Activated CD8-positive, alpha-beta memory T cell treated with anti-CD3 and anti-CD28 coated beads, Interleukin-2, amount 10 ng/mL, durations not matched to agents 7 days and 5 days (primary cell): ENCODE measurements at regions not wholly inside any gene's neighbourhood (a gene's known extent, or its start where the extent isn't known, plus 50 kb on each side); places are given as distances from the start of the nearest gene placed in this dataset.

ENCODE experiments used
- ATAC-seq: fragments of 150-1000 bp; cut with Tn5 transposase; one replicate; pipeline ENCODE4 v1.10.0; 2021; ENCODE audit warnings: moderate library complexity
- CTCF ChIA-PET: fragments of 350-600 bp; sonication (Branson Sonifier 250); formaldehyde crosslinking; loops from one replicate; lab custom pipeline; 2021; ENCODE audit warnings: antibody characterized with exemption; lab: Charles Lee
- DNase-seq: peaks from one replicate; pipeline ENCODE4 v3.0.0-alpha.2; 2020
- H3K27ac Mint-ChIP-seq: one replicate; pipeline ENCODE4 v1.8.0; 2021; ENCODE audit warnings: mild to moderate bottlenecking, mixed read lengths
- H3K27me3 Mint-ChIP-seq: one replicate; pipeline ENCODE4 v1.8.0; 2021; ENCODE audit warnings: mixed read lengths
- H3K36me3 Mint-ChIP-seq: one replicate; pipeline ENCODE4 v1.8.0; 2021; ENCODE audit warnings: mild to moderate bottlenecking, mixed read lengths
- H3K4me1 Mint-ChIP-seq: one replicate; pipeline ENCODE4 v1.8.0; 2021; ENCODE audit warnings: mixed read lengths
- H3K4me3 Mint-ChIP-seq: one replicate; pipeline ENCODE4 v1.8.0; 2021; ENCODE audit warnings: mild to moderate bottlenecking, moderate library complexity, mixed read lengths
- H3K9me3 Mint-ChIP-seq: one replicate; pipeline ENCODE4 v1.8.0; 2022; ENCODE audit warnings: low read depth, mixed read lengths

DNA sequence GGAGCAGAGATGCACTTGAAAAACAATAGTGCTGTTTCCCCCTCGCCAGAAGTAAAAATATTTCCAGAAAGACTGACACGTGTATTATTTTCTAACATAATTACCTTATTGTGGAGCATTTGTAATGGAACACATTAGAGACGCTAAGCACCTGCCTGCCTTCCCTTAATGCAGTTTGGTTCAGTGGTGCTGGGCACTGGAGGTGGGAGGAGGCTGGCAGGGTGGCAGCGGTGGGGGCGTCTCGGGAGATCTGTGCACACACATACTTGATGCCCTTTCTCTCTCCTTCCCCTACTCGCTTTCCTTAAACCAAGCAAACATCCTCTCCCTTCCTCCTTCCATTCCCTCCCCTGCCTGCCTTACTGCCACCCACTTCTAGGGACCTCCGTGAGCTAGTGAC lies 156.6 kb upstream of the SDK2 start:
- H3K4me3 Mint-ChIP-seq: no peak overlapping the region
- no peaks in the 10 kb centered on the region for H3K9me3 Mint-ChIP-seq
- no peaks in the 10 kb centered on the region for H3K36me3 Mint-ChIP-seq
- no peak for DNase-seq
- H3K4me1 Mint-ChIP-seq: no peaks in the 10 kb centered on the region
- CTCF ChIA-PET: no interaction called here
- no peak overlapping the region for H3K27ac Mint-ChIP-seq
- H3K27me3 Mint-ChIP-seq: peaks cover 8% of the 10 kb centered on the region
- ATAC-seq: no peak

DNA sequence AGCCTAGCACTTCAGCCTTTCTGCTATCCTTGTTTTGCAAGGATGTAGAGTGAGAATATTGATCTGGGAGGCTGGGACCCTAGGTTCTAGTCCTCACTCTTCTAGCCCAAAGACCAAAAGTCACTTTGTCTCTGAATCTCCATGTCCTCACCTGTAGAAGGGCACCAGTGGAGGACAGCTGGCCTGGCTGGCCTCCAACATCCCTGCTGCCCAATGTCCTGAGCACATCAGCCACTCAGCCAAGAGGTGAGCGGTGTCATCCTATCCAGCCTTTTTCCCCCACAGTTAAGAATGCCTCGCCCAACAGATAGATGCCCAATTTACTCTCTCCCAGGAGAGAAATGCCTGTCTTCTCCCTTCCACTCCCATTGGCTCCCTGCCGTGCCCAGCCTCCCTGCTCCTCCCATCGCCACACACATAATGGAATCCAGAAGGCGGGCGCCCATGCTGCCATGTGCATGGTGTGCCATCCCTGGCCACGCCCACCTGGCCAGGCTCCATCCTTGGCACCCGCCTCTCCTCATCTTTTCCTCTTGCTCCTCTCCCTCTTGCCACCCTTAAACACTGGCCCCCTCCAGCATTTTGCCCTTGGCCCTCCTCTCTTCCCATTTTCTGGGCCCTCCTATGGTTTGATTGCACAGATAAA lies 157.3 kb upstream of the SDK2 start:
- CTCF ChIA-PET: no interaction called here
- ATAC-seq: no peak
- H3K9me3 Mint-ChIP-seq: no peaks in the 10 kb centered on the region
- H3K27ac Mint-ChIP-seq: no peak overlapping the region
- peaks cover 8% of the 10 kb centered on the region for H3K27me3 Mint-ChIP-seq
- H3K4me1 Mint-ChIP-seq: no peaks in the 10 kb centered on the region
- no peak overlapping the region for H3K4me3 Mint-ChIP-seq
- DNase-seq: no peak
- no peaks in the 10 kb centered on the region for H3K36me3 Mint-ChIP-seq

DNA sequence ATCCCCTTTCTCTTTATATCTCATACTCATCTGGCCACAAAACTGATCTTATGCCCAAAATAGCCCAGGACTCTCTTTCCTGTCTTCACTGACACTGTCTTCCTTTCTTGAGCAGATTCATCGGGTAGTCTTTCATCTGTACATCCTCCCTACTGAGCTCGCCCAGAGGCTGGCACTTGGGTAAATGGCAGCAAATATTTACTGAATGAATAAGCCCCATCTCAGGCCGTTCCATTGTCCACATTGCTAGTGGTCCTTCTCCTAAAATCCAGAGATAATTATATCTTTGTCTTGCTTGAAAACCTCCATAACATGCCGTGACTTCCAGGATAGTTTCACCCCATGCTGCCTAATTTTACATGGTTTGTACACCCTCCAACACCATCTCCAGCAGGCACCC lies 158.1 kb upstream of the SDK2 start:
- Mint-ChIP-seq H3K27ac (no peak overlapping the region), H3K4me1 (no peaks in the 10 kb centered on the region), H3K36me3 (no peaks in the 10 kb centered on the region), H3K4me3 (no peak overlapping the region), H3K27me3 (peaks cover 6% of the 10 kb centered on the region), H3K9me3 (no peaks in the 10 kb centered on the region)
- no peak for DNase-seq
- CTCF ChIA-PET: no interaction called here
- no peak for ATAC-seq

- no peaks in the 10 kb centered on the region for H3K9me3 Mint-ChIP-seq
- peaks cover 6% of the 10 kb centered on the region for H3K27me3 Mint-ChIP-seq
- no peak overlapping the region for H3K4me3 Mint-ChIP-seq
- no peak overlapping the region for H3K27ac Mint-ChIP-seq
- H3K36me3 Mint-ChIP-seq: no peaks in the 10 kb centered on the region
- CTCF ChIA-PET: no interaction called here
- DNase-seq (no peak), ATAC-seq (no peak)
- no peaks in the 10 kb centered on the region for H3K4me1 Mint-ChIP-seq
Observed at GRCh38 chr17:73802871-73803270, 158.6 kb upstream of the SDK2 start.

DNA sequence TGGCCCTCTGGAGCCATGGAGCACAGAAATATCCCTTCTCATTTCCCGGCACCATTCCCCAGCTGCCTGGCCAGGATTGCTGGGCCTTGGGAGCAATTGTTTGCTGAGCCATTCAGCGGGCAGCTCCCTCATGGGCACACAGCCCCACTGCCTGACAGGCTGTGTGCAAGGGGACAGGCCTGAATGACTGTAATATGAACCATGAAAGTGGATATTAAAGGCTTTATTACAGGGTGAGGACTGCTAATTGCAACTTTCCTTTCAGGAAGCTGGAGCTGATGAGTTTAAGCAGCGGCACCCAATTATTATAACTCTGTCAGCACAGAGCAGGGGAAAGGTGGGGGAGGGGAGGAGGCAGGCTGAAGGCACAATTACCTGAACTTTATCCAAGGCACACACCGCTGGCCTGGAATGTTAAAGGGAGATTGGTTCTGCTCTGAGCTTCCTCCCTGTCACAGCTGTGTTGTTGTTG lies 159.8 kb upstream of the SDK2 start:
- ATAC-seq (no peak), DNase-seq (no peak)
- H3K27ac Mint-ChIP-seq: no peak overlapping the region
- peaks cover 6% of the 10 kb centered on the region for H3K27me3 Mint-ChIP-seq
- H3K4me3 Mint-ChIP-seq: no peak overlapping the region
- H3K9me3 Mint-ChIP-seq: no peaks in the 10 kb centered on the region
- H3K4me1 Mint-ChIP-seq: no peaks in the 10 kb centered on the region
- H3K36me3 Mint-ChIP-seq: no peaks in the 10 kb centered on the region
- CTCF ChIA-PET: no interaction called here

DNA sequence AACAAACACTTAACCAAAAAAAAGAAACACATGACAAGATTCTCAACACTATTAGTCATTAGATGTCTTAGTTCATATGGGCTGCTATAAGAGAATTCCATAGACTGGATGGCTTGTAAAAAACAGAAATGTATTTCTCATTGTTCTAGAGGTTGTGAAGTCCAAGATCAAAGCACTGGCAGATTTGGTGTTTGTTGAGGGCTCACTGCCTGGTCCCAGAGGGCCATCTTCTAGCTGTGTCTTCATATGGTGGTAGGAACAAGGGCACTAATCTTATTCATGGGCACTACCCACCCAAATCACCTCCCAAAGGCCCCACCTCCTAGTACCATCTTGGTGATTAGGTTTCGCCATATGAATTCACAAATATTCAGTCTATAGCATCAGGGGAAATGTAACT lies 162.5 kb upstream of the SDK2 start:
- CTCF ChIA-PET: no interaction called here
- peaks cover 6% of the 10 kb centered on the region for H3K27me3 Mint-ChIP-seq
- ATAC-seq (no peak), DNase-seq (no peak)
- H3K36me3 Mint-ChIP-seq: no peaks in the 10 kb centered on the region
- H3K27ac Mint-ChIP-seq: no peak overlapping the region
- H3K4me1 Mint-ChIP-seq: no peaks in the 10 kb centered on the region
- H3K4me3 Mint-ChIP-seq: no peak overlapping the region
- H3K9me3 Mint-ChIP-seq: no peaks in the 10 kb centered on the region

DNA sequence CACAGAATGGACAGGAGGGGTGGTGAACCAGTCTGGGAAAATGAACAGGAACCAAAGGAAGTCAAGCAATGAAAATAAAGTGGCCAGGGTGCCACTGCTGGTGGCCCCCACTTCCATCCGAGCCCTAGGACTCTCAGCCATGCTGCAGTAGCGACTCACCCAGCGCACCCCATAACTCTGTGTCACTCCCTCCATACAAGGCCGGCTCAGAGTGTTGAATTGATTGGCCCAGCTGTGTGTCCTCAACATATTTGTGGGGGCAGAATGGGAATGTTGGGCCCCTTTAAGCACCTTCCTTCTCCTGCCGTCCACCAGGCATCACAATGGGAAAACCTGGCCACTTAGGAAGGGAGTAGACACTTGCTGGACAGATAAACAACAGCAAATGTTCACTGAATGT lies 169.0 kb upstream of the SDK2 start:
- Mint-ChIP-seq H3K27me3 (peaks cover 3% of the 10 kb centered on the region), H3K36me3 (no peaks in the 10 kb centered on the region), H3K4me1 (no peaks in the 10 kb centered on the region), H3K27ac (no peak overlapping the region), H3K4me3 (no peak overlapping the region), H3K9me3 (no peaks in the 10 kb centered on the region)
- CTCF ChIA-PET: no interaction called here
- no peak for DNase-seq
- ATAC-seq: no peak

GRCh38 chr17:73814075-73814474 lies 169.8 kb upstream of the SDK2 start:
- H3K4me3 Mint-ChIP-seq: no peak overlapping the region
- ATAC-seq (no peak), DNase-seq (no peak)
- H3K9me3 Mint-ChIP-seq: no peaks in the 10 kb centered on the region
- no peaks in the 10 kb centered on the region for H3K36me3 Mint-ChIP-seq
- CTCF ChIA-PET: no interaction called here
- no peaks in the 10 kb centered on the region for H3K27me3 Mint-ChIP-seq
- no peaks in the 10 kb centered on the region for H3K4me1 Mint-ChIP-seq
- no peak overlapping the region for H3K27ac Mint-ChIP-seq

DNA sequence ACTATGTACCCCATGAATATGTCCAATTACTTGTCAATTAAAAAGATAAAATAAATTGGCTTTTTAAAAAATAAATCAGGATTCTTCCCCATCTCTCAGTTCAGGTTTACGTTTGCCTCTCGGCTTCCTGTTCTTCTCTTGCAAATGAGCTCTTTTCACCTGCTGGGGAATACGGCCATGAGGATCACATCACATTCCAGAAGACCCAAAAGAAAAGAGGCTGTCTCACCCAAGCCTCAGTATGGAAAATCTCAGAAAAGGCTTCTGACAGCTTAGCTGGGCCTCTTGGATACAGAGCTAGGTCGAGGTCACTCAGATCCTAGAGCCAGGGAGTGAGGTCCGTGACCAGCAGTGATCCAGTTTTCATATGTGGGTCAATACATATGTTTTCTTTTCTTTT lies 171.2 kb upstream of the SDK2 start:
- H3K4me1 Mint-ChIP-seq: no peaks in the 10 kb centered on the region

GRCh38 chr17:73819440-73820395 lies 175.5 kb upstream of the SDK2 start:
- no peaks in the 10 kb centered on the region for H3K36me3 Mint-ChIP-seq
- H3K27me3 Mint-ChIP-seq: peaks cover 31% of the 10 kb centered on the region
- ATAC-seq (no peak), DNase-seq (no peak)
- CTCF ChIA-PET: no interaction called here
- no peaks in the 10 kb centered on the region for H3K4me1 Mint-ChIP-seq
- no peaks in the 10 kb centered on the region for H3K9me3 Mint-ChIP-seq
- H3K27ac Mint-ChIP-seq: no peak overlapping the region
- no peak overlapping the region for H3K4me3 Mint-ChIP-seq

More for the DNA sequence above, 171.2 kb upstream of the SDK2 start:
- DNase-seq: no peak
- ATAC-seq: no peak
- no peaks in the 10 kb centered on the region for H3K36me3 Mint-ChIP-seq
- H3K4me3 Mint-ChIP-seq: no peak overlapping the region
- CTCF ChIA-PET: no interaction called here
- H3K9me3 Mint-ChIP-seq: no peaks in the 10 kb centered on the region
- H3K27ac Mint-ChIP-seq: no peak overlapping the region
- H3K27me3 Mint-ChIP-seq: no peaks in the 10 kb centered on the region

DNA sequence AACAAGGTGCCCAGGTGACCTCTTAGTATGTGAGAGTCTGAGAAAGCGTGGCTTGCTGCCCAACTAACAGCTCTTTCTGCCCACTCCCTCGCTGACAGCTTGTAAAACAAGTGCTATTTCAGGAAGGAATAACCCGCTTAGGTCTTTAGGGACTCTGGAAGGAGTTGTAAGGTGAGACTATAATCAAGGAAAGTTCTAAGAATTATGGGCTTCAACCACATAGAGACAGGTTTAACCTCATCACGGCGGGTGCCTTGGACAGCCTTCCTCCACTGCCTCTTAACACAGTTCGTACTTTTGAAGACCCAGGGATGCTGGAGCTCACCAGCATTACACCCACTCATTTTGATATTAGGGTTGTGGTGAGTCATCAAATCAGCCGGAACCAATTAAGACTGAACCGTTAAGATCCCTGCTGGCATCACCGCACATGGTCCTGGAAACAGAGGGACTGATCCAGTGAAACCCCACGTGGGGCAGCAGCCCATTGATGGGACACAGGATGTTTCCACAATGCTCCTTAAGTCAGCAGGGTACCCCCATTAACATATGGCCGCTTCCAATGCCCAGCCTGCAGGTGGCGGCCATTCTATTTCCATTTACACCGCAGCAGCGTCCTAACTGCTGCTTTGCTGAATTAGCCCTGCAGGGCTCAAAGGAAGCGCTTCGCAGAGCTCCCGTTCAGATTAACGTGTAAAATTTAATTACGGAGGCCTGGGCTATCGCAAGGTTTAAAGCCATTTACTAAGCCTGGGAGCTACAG lies 176.6 kb upstream of the SDK2 start:
- Mint-ChIP-seq H3K36me3 (no peaks in the 10 kb centered on the region), H3K27ac (no peak overlapping the region), H3K9me3 (no peaks in the 10 kb centered on the region), H3K4me1 (no peaks in the 10 kb centered on the region), H3K4me3 (no peak overlapping the region), H3K27me3 (peaks cover 31% of the 10 kb centered on the region)
- no peak for DNase-seq
- CTCF ChIA-PET: interaction anchor here (0.7 kb wide), 1 partner anchor 240 kb away, joined by 3 read pairs; no protein-coding TSS in a partner anchor
- no peak for ATAC-seq

DNA sequence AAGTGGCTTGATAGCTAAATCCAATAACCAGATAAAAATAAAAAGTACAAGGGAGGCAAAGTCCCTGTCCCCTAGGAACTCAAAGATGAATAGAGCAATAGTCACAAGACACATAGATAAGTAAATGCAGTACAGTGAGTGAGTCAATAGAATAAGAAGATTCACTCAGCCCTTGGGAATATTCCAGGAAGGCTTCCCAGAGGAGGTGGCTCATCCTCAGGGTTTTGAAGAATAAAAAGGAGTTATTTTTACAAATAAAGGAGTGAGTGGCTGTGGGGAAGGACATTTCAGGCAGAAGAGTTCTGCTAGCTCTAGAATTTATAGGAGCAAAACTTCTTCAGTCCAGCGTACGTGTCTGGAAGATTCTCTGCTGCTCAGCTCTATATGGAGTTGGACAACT lies 177.4 kb upstream of the SDK2 start:
- H3K27ac Mint-ChIP-seq: no peak overlapping the region
- no peaks in the 10 kb centered on the region for H3K9me3 Mint-ChIP-seq
- no peak overlapping the region for H3K4me3 Mint-ChIP-seq
- H3K4me1 Mint-ChIP-seq: no peaks in the 10 kb centered on the region
- peaks cover 31% of the 10 kb centered on the region for H3K27me3 Mint-ChIP-seq
- H3K36me3 Mint-ChIP-seq: no peaks in the 10 kb centered on the region
- ATAC-seq: no peak
- DNase-seq: no peak
- CTCF ChIA-PET: interaction anchor here (0.7 kb wide), 1 partner anchor 240 kb away, joined by 3 read pairs; no protein-coding TSS in a partner anchor

GRCh38 chr17:73822371-73822770 lies 178.1 kb upstream of the SDK2 start:
- ATAC-seq: no peak
- H3K4me1 Mint-ChIP-seq: peaks cover under 1% of the 10 kb centered on the region
- H3K9me3 Mint-ChIP-seq: no peaks in the 10 kb centered on the region
- H3K27ac Mint-ChIP-seq: no peak overlapping the region
- H3K4me3 Mint-ChIP-seq: no peak overlapping the region
- CTCF ChIA-PET: no interaction called here
- no peaks in the 10 kb centered on the region for H3K36me3 Mint-ChIP-seq
- DNase-seq: no peak
- H3K27me3 Mint-ChIP-seq: peaks cover 31% of the 10 kb centered on the region
